BE2C (cell line): ENCODE measurements at regions not wholly inside any gene's neighbourhood (a gene's known extent, or its start where the extent isn't known, plus 50 kb on each side); places are given as distances from the start of the nearest gene placed in this dataset.

Source experiments
- DNase-seq: peaks from one replicate; pipeline ENCODE4 v3.0.0-alpha.2; 2020
- H3K27me3 ChIP-seq: fragments of 250-450 bp; sonication (Bioruptor Pico); 2 replicates; pipeline ENCODE4 v1.5.1; 2020; ENCODE audit warnings: mild to moderate bottlenecking
- H3K36me3 ChIP-seq: fragments of 250-450 bp; sonication (Bioruptor Pico); 2 replicates; pipeline ENCODE4 v1.5.1; 2020; ENCODE audit warnings: mild to moderate bottlenecking
- H3K4me1 ChIP-seq: fragments of 250-450 bp; sonication (Bioruptor Pico); 2 replicates; pipeline ENCODE4 v1.5.1; 2020
- H3K4me3 ChIP-seq: 2 replicates; pipeline ENCODE4 v1.5.1; 2011; ENCODE audit warnings: low read depth, low read length
- H3K9me3 ChIP-seq: fragments of 250-450 bp; sonication (Bioruptor Pico); 2 replicates; pipeline ENCODE4 v1.5.1; 2020
- TF ChIP-seq, protein P1 (sequence below): IDR thresholded peaks from 2 replicates; pipeline ENCODE4 v1.5.1; 2012; ENCODE audit warnings: mild to moderate bottlenecking, low read depth, low read length

DNA sequence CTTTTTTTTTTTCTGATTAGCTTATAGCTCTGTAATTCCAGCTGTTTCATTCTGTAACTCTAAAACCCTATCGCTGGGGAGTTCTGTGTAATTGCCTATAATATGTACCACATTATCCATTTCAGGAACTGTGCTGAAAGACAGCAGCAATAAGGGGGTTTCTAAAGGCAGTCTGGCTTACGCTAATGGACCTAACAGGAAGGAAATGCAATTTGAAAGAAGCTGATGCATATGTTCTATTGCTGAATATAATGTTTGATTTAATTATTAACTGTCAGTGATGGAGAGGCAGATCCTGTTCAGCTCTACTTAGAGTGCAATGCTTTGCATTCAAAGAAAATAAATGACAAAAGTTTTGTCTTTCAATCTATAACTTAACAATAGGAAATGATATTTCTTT is 209.4 kb upstream of the SNX7 start:
- Histone ChIP-seq H3K9me3 (no peaks in the 10 kb centered on the region), H3K27me3 (no peaks in the 10 kb centered on the region), H3K4me1 (peaks cover 36% of the 10 kb centered on the region), H3K36me3 (no peaks in the 10 kb centered on the region), H3K4me3 (peak overlapping the region; percentile 44; the same call in 1 of the 2 replicates)
- peak; percentile 63 for DNase-seq
- TF ChIP-seq, protein P1, sequence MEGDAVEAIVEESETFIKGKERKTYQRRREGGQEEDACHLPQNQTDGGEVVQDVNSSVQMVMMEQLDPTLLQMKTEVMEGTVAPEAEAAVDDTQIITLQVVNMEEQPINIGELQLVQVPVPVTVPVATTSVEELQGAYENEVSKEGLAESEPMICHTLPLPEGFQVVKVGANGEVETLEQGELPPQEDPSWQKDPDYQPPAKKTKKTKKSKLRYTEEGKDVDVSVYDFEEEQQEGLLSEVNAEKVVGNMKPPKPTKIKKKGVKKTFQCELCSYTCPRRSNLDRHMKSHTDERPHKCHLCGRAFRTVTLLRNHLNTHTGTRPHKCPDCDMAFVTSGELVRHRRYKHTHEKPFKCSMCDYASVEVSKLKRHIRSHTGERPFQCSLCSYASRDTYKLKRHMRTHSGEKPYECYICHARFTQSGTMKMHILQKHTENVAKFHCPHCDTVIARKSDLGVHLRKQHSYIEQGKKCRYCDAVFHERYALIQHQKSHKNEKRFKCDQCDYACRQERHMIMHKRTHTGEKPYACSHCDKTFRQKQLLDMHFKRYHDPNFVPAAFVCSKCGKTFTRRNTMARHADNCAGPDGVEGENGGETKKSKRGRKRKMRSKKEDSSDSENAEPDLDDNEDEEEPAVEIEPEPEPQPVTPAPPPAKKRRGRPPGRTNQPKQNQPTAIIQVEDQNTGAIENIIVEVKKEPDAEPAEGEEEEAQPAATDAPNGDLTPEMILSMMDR: no peak

DNA sequence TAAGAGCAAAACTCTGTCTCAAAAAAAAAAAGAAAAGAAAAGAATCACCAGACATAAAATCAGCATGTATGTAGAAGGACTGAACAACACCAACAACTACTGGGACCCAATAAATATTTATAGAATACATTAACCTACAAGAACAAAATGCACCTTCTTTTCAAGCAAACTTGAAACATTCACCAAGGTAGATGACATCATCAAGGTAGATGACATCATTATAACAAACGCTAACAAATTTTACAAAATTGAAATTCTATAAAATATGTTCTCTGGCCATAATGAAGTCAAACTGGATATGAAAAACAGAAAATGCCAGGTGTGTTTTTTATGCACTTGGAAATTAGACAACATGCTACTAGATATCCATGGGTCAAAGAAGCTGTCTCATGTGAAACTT is 220.2 kb upstream of the SNX7 start:
- DNase-seq: no peak
- Histone ChIP-seq H3K4me1 (no peaks in the 10 kb centered on the region), H3K27me3 (no peaks in the 10 kb centered on the region), H3K9me3 (no peaks in the 10 kb centered on the region), H3K36me3 (no peaks in the 10 kb centered on the region), H3K4me3 (no peak overlapping the region)
- TF ChIP-seq, protein P1: no peak

DNA sequence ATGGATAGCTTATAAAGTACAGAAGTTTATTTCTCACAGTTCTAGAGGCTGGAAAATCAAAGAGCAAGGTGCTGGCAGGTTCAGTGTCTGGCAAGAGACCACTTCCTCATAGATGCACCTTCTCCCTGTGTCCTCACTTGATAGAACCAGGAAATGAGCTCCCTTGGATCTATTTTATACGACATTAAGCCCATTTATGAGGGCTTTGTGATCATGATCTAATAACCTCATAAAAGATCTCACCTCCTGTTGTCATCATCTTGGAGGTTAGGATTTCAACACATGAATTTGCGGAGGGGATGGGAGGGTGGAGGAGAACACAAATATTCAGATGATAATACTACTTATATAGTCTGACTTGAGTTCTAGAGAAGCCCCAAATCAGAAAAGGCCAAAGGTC is 222.1 kb upstream of the SNX7 start:
- H3K4me1 ChIP-seq: 0 out of 2 replicates have a peak, but pooled peaks cover 2% of the 10 kb centered on the region
- no peak for DNase-seq
- H3K9me3 ChIP-seq: no peaks in the 10 kb centered on the region
- H3K36me3 ChIP-seq: no peaks in the 10 kb centered on the region
- no peak overlapping the region for H3K4me3 ChIP-seq
- H3K27me3 ChIP-seq: no peaks in the 10 kb centered on the region
- TF ChIP-seq, protein P1: no peak

DNA sequence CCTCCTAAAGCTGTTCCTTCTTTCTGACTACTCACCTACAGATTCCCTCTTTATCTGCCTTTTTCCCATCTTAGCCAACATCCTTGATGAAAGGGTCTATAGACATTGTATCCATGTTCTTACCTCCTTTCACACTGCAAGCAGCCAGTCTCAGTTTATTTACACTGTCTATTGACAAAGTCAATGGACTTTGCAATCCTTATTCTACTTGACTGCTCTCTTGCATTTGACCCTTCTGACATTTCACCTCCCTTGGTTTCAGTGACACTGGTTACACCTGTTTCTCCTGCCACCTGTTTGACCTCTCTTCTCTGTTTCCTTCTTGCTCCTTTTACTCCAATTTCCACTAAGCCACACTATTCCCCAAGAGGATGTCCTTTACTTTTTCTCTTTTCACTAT is 224.0 kb upstream of the SNX7 start:
- no peaks in the 10 kb centered on the region for H3K27me3 ChIP-seq
- DNase-seq: no peak
- H3K4me1 ChIP-seq: 0 out of 2 replicates have a peak, but pooled peaks cover 2% of the 10 kb centered on the region
- H3K4me3 ChIP-seq: no peak overlapping the region
- no peaks in the 10 kb centered on the region for H3K36me3 ChIP-seq
- TF ChIP-seq, protein P1: no peak
- no peaks in the 10 kb centered on the region for H3K9me3 ChIP-seq

DNA sequence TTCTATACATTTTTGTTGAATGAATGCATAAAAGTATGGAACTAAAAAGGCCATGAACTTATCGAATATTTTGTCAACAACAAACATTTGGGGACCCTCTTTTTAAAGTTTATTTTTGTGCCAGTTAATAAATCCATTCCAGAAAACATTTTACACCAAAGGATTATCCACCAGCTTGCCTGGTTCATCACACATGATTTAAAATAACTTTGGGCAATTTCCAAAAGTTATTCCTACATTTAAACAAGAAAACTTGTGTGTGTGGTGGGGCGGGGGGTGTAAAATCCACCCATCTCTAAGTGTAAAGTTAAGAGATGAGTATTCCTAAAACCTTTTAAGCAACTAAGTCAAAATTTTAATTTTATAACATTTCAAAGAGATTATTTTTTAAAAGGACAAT is 224.5 kb upstream of the SNX7 start:
- Histone ChIP-seq H3K4me3 (no peak overlapping the region), H3K27me3 (no peaks in the 10 kb centered on the region), H3K4me1 (0 out of 2 replicates have a peak, but pooled peaks cover 2% of the 10 kb centered on the region), H3K36me3 (no peaks in the 10 kb centered on the region), H3K9me3 (no peaks in the 10 kb centered on the region)
- no peak for DNase-seq
- TF ChIP-seq, protein P1: no peak

DNA sequence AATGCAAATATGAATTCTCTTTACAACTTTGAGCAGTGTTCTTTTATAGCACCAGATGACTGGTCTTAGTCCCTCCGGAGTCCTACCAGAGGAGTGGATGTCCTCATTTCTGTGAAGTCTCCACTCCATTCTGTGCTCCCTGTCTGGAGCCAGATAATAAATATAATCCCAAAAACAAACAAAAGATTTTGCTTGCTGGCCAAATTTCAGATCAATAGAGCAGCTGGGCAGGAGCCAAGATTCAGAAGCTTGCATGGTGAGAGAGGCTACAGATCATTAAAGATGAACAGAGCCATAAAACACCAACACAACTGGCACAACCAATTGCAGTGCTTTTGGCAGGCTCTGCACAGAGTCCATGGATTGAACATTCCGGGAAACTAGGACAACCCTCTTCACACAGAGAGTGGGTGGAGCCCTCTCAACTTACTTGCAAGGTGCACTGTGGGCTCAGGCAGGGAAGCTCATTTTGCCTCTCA is 231.5 kb upstream of the SNX7 start:
- TF ChIP-seq, protein P1: no peak
- Histone ChIP-seq H3K4me1 (peaks cover 7% of the 10 kb centered on the region), H3K9me3 (no peaks in the 10 kb centered on the region; the same call in 1 of the 2 replicates), H3K27me3 (no peaks in the 10 kb centered on the region), H3K36me3 (no peaks in the 10 kb centered on the region), H3K4me3 (no peak overlapping the region)
- DNase-seq: peak; percentile 8
